Brain microvascular endothelial cell (primary cell): ENCODE measurements at regions not wholly inside any gene's neighbourhood (a gene's known extent, or its start where the extent isn't known, plus 50 kb on each side); places are given as distances from the start of the nearest gene placed in this dataset.

Experiments used
- DNase-seq: peaks from one replicate; pipeline ENCODE4 v3.0.0-alpha.2; 2020
- H3K27ac ChIP-seq: fragments of 250-450 bp; sonication (Bioruptor Pico); 2 replicates; pipeline ENCODE4 v1.5.1; 2020; ENCODE audit warnings: mild to moderate bottlenecking, moderate library complexity
- H3K27me3 ChIP-seq: fragments of 250-450 bp; sonication (Bioruptor Pico); replicated peaks from 2 replicates; pipeline ENCODE4 v1.5.1; 2020; ENCODE audit warnings: mild to moderate bottlenecking
- H3K36me3 ChIP-seq: fragments of 250-450 bp; sonication (Bioruptor Pico); replicated peaks from 2 replicates; pipeline ENCODE4 v1.5.1; 2020; ENCODE audit warnings: mild to moderate bottlenecking
- H3K4me3 ChIP-seq: 2 replicates; pipeline ENCODE4 v1.5.1; 2011; ENCODE audit warnings: low read depth, mild to moderate bottlenecking, control low read depth, low read length, moderate library complexity
- CTCF ChIP-seq: IDR thresholded peaks from 2 replicates; pipeline ENCODE4 v1.5.1; 2011; ENCODE audit warnings: low read depth, mild to moderate bottlenecking, moderate library complexity, low read length, control low read depth, inconsistent platforms; ENCODE audit errors: missing control alignments
- in situ Hi-C: cut with HindIII; loops from 2 replicates; pipeline ENCODE4 v1.10.0; 2017; ENCODE audit warnings: low sequenced_read_pairs, low pct_ligation_motif_present

- no peak overlapping the region for H3K4me3 ChIP-seq
- no peak for TF ChIP-seq CTCF
- no peak for DNase-seq
- no peak overlapping the region for H3K27ac ChIP-seq
- in situ Hi-C loops = no loop called here
- no peaks in the 10 kb centered on the region for H3K36me3 ChIP-seq
- H3K27me3 ChIP-seq = no peaks in the 10 kb centered on the region
These were observed 97.3 kb downstream of the RTP4 start for GRCh38 chr3:187465503-187465902.

- H3K27me3 ChIP-seq = no peaks in the 10 kb centered on the region
- H3K4me3 ChIP-seq = no peak overlapping the region
- no peaks in the 10 kb centered on the region for H3K36me3 ChIP-seq
- DNase-seq = no peak
- no peak overlapping the region for H3K27ac ChIP-seq
- in situ Hi-C loops = no loop called here
- TF ChIP-seq CTCF = no peak
These were observed 96.5 kb downstream of the RTP4 start for GRCh38 chr3:187464682-187465081.

- no peak for DNase-seq
- Histone ChIP-seq H3K27me3 (no peaks in the 10 kb centered on the region), H3K27ac (no peak overlapping the region), H3K4me3 (no peak overlapping the region), H3K36me3 (no peaks in the 10 kb centered on the region)
- no peak for TF ChIP-seq CTCF
- in situ Hi-C loops = no loop called here
These were observed 90.7 kb downstream of the RTP4 start for GRCh38 chr3:187458921-187459320.

- in situ Hi-C loops = no loop called here
- no peak for DNase-seq
- no peaks in the 10 kb centered on the region for H3K36me3 ChIP-seq
- TF ChIP-seq CTCF = no peak
- H3K27ac ChIP-seq = no peak overlapping the region
- no peaks in the 10 kb centered on the region for H3K27me3 ChIP-seq
- H3K4me3 ChIP-seq = no peak overlapping the region
These were observed 90.2 kb downstream of the RTP4 start for GRCh38 chr3:187458383-187458782.

- H3K27me3 ChIP-seq = no peaks in the 10 kb centered on the region
- no peak for TF ChIP-seq CTCF
- H3K4me3 ChIP-seq = no peak overlapping the region
- in situ Hi-C loops = no loop called here
- H3K27ac ChIP-seq = no peak overlapping the region
- DNase-seq = no peak
- no peaks in the 10 kb centered on the region for H3K36me3 ChIP-seq
These were observed 88.1 kb downstream of the RTP4 start for GRCh38 chr3:187456250-187456649.

- no peaks in the 10 kb centered on the region for H3K27me3 ChIP-seq
- no peak for DNase-seq
- H3K36me3 ChIP-seq = no peaks in the 10 kb centered on the region
- in situ Hi-C loops = no loop called here
- no peak overlapping the region for H3K27ac ChIP-seq
- TF ChIP-seq CTCF = no peak
- no peak overlapping the region for H3K4me3 ChIP-seq
These were observed 86.1 kb downstream of the RTP4 start for GRCh38 chr3:187454085-187454815.
